Liver (tissue), 3 donors: ENCODE measurements at regions not wholly inside any gene's neighbourhood (a gene's known extent, or its start where the extent isn't known, plus 50 kb on each side); places are given as distances from the start of the nearest gene placed in this dataset.

Source experiments
- EGR1 ChIP-seq, 2 donors: IDR thresholded peaks; 2 replicates each; pipeline ENCODE4 v1.6.1; 2016 to 2018; ENCODE audit warnings: antibody characterized with exemption in 2 of 2, low read depth in 2 of 2
- GABPA ChIP-seq, 2 donors: IDR thresholded peaks in 1 of 2; conservative IDR thresholded peaks in 1 of 2; 2 replicates each; pipeline ENCODE4 v1.6.1; 2016; ENCODE audit warnings: antibody characterized with exemption in 2 of 2, mild to moderate bottlenecking in 1 of 2, moderate library complexity in 1 of 2
- HNF4A ChIP-seq, 2 donors: conservative IDR thresholded peaks; 2 replicates each; pipeline ENCODE4 v1.6.1; 2016; ENCODE audit warnings: antibody characterized with exemption in 2 of 2, mild to moderate bottlenecking in 2 of 2
- JUND ChIP-seq, 2 donors: IDR thresholded peaks; 2 replicates each; pipeline ENCODE4 v1.6.1; 2016; ENCODE audit warnings: antibody characterized with exemption in 2 of 2
- MAX ChIP-seq: IDR thresholded peaks from 2 replicates; pipeline ENCODE4 v1.6.1; 2016; ENCODE audit warnings: antibody characterized with exemption
- RAD21 ChIP-seq, 2 donors: IDR thresholded peaks; 2 replicates each; pipeline ENCODE4 v1.6.1; 2016; ENCODE audit warnings: antibody characterized with exemption in 2 of 2, mild to moderate bottlenecking in 2 of 2
- RXRA ChIP-seq, 2 donors: IDR thresholded peaks; 2 replicates each; pipeline ENCODE4 v1.6.1; 2017 to 2018; ENCODE audit warnings: antibody characterized with exemption in 2 of 2, mild to moderate bottlenecking in 1 of 2
- SP1 ChIP-seq: IDR thresholded peaks from 2 replicates; pipeline ENCODE4 v1.6.1; 2018; ENCODE audit warnings: antibody characterized with exemption, mild to moderate bottlenecking
- TAF1 ChIP-seq: conservative IDR thresholded peaks from 2 replicates; pipeline ENCODE4 v1.6.1; 2016; ENCODE audit warnings: antibody characterized with exemption, mild to moderate bottlenecking
- ZBTB33 ChIP-seq: IDR thresholded peaks from 2 replicates; pipeline ENCODE4 v1.6.1; 2016; ENCODE audit warnings: antibody characterized with exemption
- TF ChIP-seq, protein P1 (sequence below): fragments of 150-350 bp; IDR thresholded peaks from 2 replicates; pipeline ENCODE4 v1.5.1; 2017; ENCODE audit warnings: improper control_type of control experiment, low read depth, low read length; ENCODE audit not compliant: missing input control
- TF ChIP-seq, protein P2 (sequence below): IDR thresholded peaks from 2 replicates; pipeline ENCODE4 v1.6.1; 2016; ENCODE audit warnings: antibody characterized with exemption, mild to moderate bottlenecking
- TF ChIP-seq, protein P3 (sequence below): IDR thresholded peaks from 2 replicates; pipeline ENCODE4 v1.6.1; 2016; ENCODE audit warnings: antibody characterized with exemption
- donor health status: healthy.
- donor health status: healthy.

DNA sequence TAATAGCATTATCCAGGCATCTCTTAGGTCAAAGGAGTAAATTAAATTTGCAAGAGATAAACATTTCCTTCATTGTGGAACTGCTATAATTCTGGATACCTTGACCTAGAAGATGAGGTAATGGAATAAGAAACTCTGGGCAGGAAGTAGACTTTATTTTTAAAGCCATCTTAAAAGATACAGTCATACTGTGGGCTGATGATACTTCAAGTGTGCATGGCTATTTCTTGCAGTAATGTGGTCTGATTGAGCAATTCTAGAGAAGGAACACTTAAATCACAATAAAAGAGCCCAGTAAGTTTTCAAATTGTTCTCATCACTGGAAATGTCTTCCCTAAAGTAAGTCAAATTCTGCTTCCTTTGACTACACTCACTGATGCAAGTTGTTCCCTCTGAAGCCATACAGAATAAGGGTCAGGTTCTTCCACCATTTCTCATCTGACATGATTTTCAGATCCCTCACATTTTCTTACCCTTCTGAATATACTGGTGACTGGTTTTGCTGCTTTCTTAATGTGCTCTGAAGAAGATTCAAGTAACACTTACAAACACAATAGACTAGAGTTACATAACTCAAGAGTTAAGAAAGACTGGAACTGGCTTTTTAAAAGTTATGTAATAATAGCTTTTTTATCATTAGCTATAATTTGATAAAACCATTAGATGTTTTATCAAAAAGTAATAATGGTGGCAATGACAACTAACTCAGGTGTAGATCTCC lies 62.6 kb upstream of the TMEM244 start:
- TF ChIP-seq, protein P1, sequence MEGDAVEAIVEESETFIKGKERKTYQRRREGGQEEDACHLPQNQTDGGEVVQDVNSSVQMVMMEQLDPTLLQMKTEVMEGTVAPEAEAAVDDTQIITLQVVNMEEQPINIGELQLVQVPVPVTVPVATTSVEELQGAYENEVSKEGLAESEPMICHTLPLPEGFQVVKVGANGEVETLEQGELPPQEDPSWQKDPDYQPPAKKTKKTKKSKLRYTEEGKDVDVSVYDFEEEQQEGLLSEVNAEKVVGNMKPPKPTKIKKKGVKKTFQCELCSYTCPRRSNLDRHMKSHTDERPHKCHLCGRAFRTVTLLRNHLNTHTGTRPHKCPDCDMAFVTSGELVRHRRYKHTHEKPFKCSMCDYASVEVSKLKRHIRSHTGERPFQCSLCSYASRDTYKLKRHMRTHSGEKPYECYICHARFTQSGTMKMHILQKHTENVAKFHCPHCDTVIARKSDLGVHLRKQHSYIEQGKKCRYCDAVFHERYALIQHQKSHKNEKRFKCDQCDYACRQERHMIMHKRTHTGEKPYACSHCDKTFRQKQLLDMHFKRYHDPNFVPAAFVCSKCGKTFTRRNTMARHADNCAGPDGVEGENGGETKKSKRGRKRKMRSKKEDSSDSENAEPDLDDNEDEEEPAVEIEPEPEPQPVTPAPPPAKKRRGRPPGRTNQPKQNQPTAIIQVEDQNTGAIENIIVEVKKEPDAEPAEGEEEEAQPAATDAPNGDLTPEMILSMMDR = no peak
- TF ChIP-seq GABPA (IDR thresholded peaks at IDR 0.05 in 1 of 2, conservative IDR thresholded peaks at IDR 0.05 in 1 of 2) = no peak
- no peak for TF ChIP-seq ZBTB33
- no peak for TF ChIP-seq MAX
- no peak for TF ChIP-seq JUND (IDR thresholded peaks at IDR 0.05)
- TF ChIP-seq, protein P2, sequence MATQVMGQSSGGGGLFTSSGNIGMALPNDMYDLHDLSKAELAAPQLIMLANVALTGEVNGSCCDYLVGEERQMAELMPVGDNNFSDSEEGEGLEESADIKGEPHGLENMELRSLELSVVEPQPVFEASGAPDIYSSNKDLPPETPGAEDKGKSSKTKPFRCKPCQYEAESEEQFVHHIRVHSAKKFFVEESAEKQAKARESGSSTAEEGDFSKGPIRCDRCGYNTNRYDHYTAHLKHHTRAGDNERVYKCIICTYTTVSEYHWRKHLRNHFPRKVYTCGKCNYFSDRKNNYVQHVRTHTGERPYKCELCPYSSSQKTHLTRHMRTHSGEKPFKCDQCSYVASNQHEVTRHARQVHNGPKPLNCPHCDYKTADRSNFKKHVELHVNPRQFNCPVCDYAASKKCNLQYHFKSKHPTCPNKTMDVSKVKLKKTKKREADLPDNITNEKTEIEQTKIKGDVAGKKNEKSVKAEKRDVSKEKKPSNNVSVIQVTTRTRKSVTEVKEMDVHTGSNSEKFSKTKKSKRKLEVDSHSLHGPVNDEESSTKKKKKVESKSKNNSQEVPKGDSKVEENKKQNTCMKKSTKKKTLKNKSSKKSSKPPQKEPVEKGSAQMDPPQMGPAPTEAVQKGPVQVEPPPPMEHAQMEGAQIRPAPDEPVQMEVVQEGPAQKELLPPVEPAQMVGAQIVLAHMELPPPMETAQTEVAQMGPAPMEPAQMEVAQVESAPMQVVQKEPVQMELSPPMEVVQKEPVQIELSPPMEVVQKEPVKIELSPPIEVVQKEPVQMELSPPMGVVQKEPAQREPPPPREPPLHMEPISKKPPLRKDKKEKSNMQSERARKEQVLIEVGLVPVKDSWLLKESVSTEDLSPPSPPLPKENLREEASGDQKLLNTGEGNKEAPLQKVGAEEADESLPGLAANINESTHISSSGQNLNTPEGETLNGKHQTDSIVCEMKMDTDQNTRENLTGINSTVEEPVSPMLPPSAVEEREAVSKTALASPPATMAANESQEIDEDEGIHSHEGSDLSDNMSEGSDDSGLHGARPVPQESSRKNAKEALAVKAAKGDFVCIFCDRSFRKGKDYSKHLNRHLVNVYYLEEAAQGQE = no peak
- no peak for TF ChIP-seq TAF1
- no peak for TF ChIP-seq RAD21 (IDR thresholded peaks at IDR 0.05)
- TF ChIP-seq SP1 = no peak
- no peak for TF ChIP-seq RXRA (IDR thresholded peaks at IDR 0.05)
- TF ChIP-seq HNF4A (conservative IDR thresholded peaks at IDR 0.05) = no peak
- TF ChIP-seq, protein P3, sequence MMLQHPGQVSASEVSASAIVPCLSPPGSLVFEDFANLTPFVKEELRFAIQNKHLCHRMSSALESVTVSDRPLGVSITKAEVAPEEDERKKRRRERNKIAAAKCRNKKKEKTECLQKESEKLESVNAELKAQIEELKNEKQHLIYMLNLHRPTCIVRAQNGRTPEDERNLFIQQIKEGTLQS = no peak
- no peak for TF ChIP-seq EGR1 (IDR thresholded peaks at IDR 0.05; ENCODE audit: low read depth in 2 of 2)
